Neural cell (in vitro differentiated cells): ENCODE measurements at regions not wholly inside any gene's neighbourhood (a gene's known extent, or its start where the extent isn't known, plus 50 kb on each side); places are given as distances from the start of the nearest gene placed in this dataset.

ENCODE experiments used
- H2AFZ ChIP-seq: fragments of 200-600, 300-800 bp; sonication (generic), shearing (Covaris generic); 2 replicates; pipeline ENCODE4 v1.6.0; 2014; ENCODE audit warnings: low read depth, mild to moderate bottlenecking, antibody characterized with exemption, low read length, moderate library complexity
- H3F3A ChIP-seq: fragments of 200-600 bp; shearing (Covaris generic); 2 replicates; pipeline ENCODE4 v1.6.1; 2016; ENCODE audit warnings: mild to moderate bottlenecking, moderate library complexity, mixed read lengths, antibody characterized with exemption, low read length; ENCODE audit not compliant: insufficient read depth, poor library complexity, severe bottlenecking
- H3K27ac ChIP-seq: fragments of 200-600, 300-800 bp; sonication (generic), shearing (Covaris generic); 2 replicates; pipeline ENCODE4 v1.5.1; 2014; ENCODE audit warnings: mild to moderate bottlenecking, low read length, moderate library complexity
- H3K27me3 ChIP-seq: fragments of 300-800, 200-600 bp; sonication (generic), shearing (Covaris generic); 2 replicates; pipeline ENCODE4 v1.6.0; 2014; ENCODE audit warnings: mild to moderate bottlenecking, low read depth, low read length, moderate library complexity; ENCODE audit not compliant: insufficient read depth
- H3K36me3 ChIP-seq: fragments of 300-800, 200-600 bp; sonication (generic), shearing (Covaris generic); 2 replicates; pipeline ENCODE4 v1.5.1; 2014; ENCODE audit warnings: mild to moderate bottlenecking, antibody characterized with exemption, low read length, moderate library complexity; ENCODE audit not compliant: insufficient read depth
- H3K4me2 ChIP-seq: fragments of 300-800, 200-600 bp; sonication (generic), shearing (Covaris generic); 2 replicates; pipeline ENCODE4 v1.6.0; 2014; ENCODE audit warnings: mild to moderate bottlenecking, low read length
- H3K4me3 ChIP-seq: fragments of 300-800, 200-600 bp; sonication (generic), shearing (Covaris generic); 2 replicates; pipeline ENCODE4 v1.5.1; 2014; ENCODE audit warnings: mild to moderate bottlenecking, low read length, moderate library complexity
- H3K79me2 ChIP-seq: fragments of 200-600 bp; shearing (Covaris generic); replicated peaks from 2 replicates; pipeline ENCODE4 v1.6.0; 2014; ENCODE audit warnings: mild to moderate bottlenecking, low read length, moderate library complexity; ENCODE audit not compliant: insufficient read depth
- H3K9ac ChIP-seq: fragments of 300-800, 200-600 bp; sonication (generic), shearing (Covaris generic); 2 replicates; pipeline ENCODE4 v1.6.1; 2016; ENCODE audit warnings: mild to moderate bottlenecking, low read length, mixed read lengths
- H3K9me2 ChIP-seq: fragments of 200-600 bp; shearing (Covaris generic); 2 replicates; pipeline ENCODE4 v1.6.1; 2016; ENCODE audit warnings: mild to moderate bottlenecking, low read length, mixed read lengths; ENCODE audit not compliant: insufficient read depth
- H3K9me3 ChIP-seq: fragments of 200-600, 300-800 bp; sonication (generic), shearing (Covaris generic); 2 replicates; pipeline ENCODE4 v1.6.1; 2016; ENCODE audit warnings: mild to moderate bottlenecking, mixed run types, low read length, moderate library complexity, mixed read lengths
- H4K20me1 ChIP-seq: fragments of 200-600 bp; shearing (Covaris generic); 2 replicates; pipeline ENCODE4 v1.6.1; 2016; ENCODE audit warnings: mild to moderate bottlenecking, mixed run types; ENCODE audit not compliant: insufficient read depth
- EP300 ChIP-seq: fragments of 450-650 bp; conservative IDR thresholded peaks from 2 replicates; pipeline ENCODE4 v1.6.1; 2014; ENCODE audit warnings: antibody characterized with exemption, mild to moderate bottlenecking, moderate library complexity; ENCODE audit not compliant: poor library complexity, severe bottlenecking
- EZH2 ChIP-seq: fragments of 200-600, 300-800 bp; shearing (Covaris generic), sonication (generic); IDR thresholded peaks from 2 replicates; pipeline ENCODE4 v1.6.1; 2014; ENCODE audit warnings: antibody characterized with exemption, low read length, borderline replicate concordance, mild to moderate bottlenecking; ENCODE audit not compliant: insufficient read depth, poor library complexity, severe bottlenecking
- POLR2AphosphoS5 ChIP-seq: IDR thresholded peaks from 2 replicates; pipeline ENCODE4 v1.6.1; 2012
- RAD21 ChIP-seq: fragments of 450-650 bp; conservative IDR thresholded peaks from 2 replicates; pipeline ENCODE4 v1.6.1; 2014; ENCODE audit warnings: antibody characterized with exemption, mild to moderate bottlenecking, moderate library complexity
- SMC3 ChIP-seq: fragments of 450-650 bp; conservative IDR thresholded peaks from 2 replicates; pipeline ENCODE4 v1.6.1; 2014; ENCODE audit warnings: antibody characterized with exemption, mild to moderate bottlenecking, moderate library complexity; ENCODE audit not compliant: poor library complexity
- TAF1 ChIP-seq: IDR thresholded peaks from 2 replicates; pipeline ENCODE4 v1.6.1; 2012; ENCODE audit warnings: low read depth
- TF ChIP-seq, protein P1 (sequence below): IDR thresholded peaks from 2 replicates; pipeline ENCODE4 v1.6.1; 2012; ENCODE audit warnings: borderline replicate concordance
- TF ChIP-seq, protein P2 (sequence below): fragments of 450-650 bp; IDR thresholded peaks from 2 replicates; pipeline ENCODE4 v1.5.1; 2014; ENCODE audit warnings: antibody characterized with exemption, mild to moderate bottlenecking, moderate library complexity; ENCODE audit not compliant: poor library complexity, severe bottlenecking

DNA sequence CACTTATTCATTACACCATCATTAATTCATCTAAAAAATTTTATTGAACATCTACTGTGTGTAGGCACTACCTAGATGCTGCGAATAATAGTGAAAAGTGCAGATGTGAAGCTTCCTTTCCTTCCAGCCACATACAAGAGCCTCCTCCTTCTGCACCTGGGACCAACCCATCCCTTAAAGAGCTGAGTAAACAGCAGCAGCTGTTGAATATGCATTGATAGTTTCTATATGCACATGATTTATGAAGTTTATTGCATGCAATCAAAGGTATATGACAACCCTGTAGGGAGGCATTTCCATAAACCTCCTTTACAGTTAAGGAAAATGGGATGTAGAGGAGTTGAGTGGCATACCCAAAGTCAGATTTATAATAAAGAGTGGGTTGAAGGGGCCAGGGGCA lies 110.3 kb upstream of the IPO5 start:
- no peak overlapping the region for H3K27ac ChIP-seq

DNA sequence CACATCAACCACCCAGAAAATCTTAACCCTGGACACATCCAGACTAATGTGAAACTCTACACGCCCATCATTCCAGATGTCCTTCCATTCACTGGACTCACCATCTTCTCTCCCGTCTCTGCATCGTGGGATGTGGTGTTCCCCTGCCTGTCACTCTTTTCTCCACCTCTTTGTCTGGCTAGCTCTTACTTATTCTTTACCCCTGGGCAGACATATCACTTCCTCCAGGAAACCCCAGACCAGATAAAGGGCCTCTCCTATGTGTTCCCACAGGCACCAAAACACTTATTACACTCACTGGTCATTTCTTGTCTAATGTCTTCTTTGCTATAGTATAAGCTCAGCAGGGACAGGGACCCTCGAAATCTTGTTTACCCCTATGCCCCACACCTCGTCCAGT lies 109.3 kb upstream of the IPO5 start:
- no peak for TF ChIP-seq EZH2
- TF ChIP-seq SMC3 = no peak
- TF ChIP-seq EP300 = no peak
- TF ChIP-seq, protein P1, sequence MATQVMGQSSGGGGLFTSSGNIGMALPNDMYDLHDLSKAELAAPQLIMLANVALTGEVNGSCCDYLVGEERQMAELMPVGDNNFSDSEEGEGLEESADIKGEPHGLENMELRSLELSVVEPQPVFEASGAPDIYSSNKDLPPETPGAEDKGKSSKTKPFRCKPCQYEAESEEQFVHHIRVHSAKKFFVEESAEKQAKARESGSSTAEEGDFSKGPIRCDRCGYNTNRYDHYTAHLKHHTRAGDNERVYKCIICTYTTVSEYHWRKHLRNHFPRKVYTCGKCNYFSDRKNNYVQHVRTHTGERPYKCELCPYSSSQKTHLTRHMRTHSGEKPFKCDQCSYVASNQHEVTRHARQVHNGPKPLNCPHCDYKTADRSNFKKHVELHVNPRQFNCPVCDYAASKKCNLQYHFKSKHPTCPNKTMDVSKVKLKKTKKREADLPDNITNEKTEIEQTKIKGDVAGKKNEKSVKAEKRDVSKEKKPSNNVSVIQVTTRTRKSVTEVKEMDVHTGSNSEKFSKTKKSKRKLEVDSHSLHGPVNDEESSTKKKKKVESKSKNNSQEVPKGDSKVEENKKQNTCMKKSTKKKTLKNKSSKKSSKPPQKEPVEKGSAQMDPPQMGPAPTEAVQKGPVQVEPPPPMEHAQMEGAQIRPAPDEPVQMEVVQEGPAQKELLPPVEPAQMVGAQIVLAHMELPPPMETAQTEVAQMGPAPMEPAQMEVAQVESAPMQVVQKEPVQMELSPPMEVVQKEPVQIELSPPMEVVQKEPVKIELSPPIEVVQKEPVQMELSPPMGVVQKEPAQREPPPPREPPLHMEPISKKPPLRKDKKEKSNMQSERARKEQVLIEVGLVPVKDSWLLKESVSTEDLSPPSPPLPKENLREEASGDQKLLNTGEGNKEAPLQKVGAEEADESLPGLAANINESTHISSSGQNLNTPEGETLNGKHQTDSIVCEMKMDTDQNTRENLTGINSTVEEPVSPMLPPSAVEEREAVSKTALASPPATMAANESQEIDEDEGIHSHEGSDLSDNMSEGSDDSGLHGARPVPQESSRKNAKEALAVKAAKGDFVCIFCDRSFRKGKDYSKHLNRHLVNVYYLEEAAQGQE = no peak
- TF ChIP-seq, protein P2, sequence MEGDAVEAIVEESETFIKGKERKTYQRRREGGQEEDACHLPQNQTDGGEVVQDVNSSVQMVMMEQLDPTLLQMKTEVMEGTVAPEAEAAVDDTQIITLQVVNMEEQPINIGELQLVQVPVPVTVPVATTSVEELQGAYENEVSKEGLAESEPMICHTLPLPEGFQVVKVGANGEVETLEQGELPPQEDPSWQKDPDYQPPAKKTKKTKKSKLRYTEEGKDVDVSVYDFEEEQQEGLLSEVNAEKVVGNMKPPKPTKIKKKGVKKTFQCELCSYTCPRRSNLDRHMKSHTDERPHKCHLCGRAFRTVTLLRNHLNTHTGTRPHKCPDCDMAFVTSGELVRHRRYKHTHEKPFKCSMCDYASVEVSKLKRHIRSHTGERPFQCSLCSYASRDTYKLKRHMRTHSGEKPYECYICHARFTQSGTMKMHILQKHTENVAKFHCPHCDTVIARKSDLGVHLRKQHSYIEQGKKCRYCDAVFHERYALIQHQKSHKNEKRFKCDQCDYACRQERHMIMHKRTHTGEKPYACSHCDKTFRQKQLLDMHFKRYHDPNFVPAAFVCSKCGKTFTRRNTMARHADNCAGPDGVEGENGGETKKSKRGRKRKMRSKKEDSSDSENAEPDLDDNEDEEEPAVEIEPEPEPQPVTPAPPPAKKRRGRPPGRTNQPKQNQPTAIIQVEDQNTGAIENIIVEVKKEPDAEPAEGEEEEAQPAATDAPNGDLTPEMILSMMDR = no peak
- no peak for TF ChIP-seq RAD21
- no peaks in the 10 kb centered on the region for H3K36me3 ChIP-seq
- H3K9ac ChIP-seq = no peak overlapping the region
- H3K4me3 ChIP-seq = no peak overlapping the region
- no peaks in the 10 kb centered on the region for H3K79me2 ChIP-seq
- no peaks in the 10 kb centered on the region for H3F3A ChIP-seq
- H4K20me1 ChIP-seq = no peaks in the 10 kb centered on the region
- H3K4me2 ChIP-seq = no peak overlapping the region
- H2AFZ ChIP-seq = no peak overlapping the region
- H3K9me2 ChIP-seq = no peaks in the 10 kb centered on the region
- H3K27me3 ChIP-seq = no peaks in the 10 kb centered on the region
- H3K9me3 ChIP-seq = no peaks in the 10 kb centered on the region
- no peak overlapping the region for H3K27ac ChIP-seq

More for the DNA sequence above, 110.3 kb upstream of the IPO5 start:
- no peak overlapping the region for H2AFZ ChIP-seq
- H3K4me3 ChIP-seq = no peak overlapping the region
- no peak overlapping the region for H3K9ac ChIP-seq
- no peaks in the 10 kb centered on the region for H3F3A ChIP-seq
- no peak overlapping the region for H3K4me2 ChIP-seq
- TF ChIP-seq POLR2AphosphoS5 (no peak), EP300 (no peak), TAF1 (no peak), EZH2 (no peak), RAD21 (no peak)
- TF ChIP-seq, protein P2 = no peak
- H4K20me1 ChIP-seq = no peaks in the 10 kb centered on the region
- no peaks in the 10 kb centered on the region for H3K36me3 ChIP-seq
- no peaks in the 10 kb centered on the region for H3K9me3 ChIP-seq
- no peaks in the 10 kb centered on the region for H3K27me3 ChIP-seq
- no peaks in the 10 kb centered on the region for H3K79me2 ChIP-seq
- H3K9me2 ChIP-seq = no peaks in the 10 kb centered on the region
